HFFc6 (cell line): ENCODE measurements at regions not wholly inside any gene's neighbourhood (a gene's known extent, or its start where the extent isn't known, plus 50 kb on each side); places are given as distances from the start of the nearest gene placed in this dataset.

ENCODE experiments used
- DNase-seq: peaks from one replicate; pipeline ENCODE4 v3.0.0-alpha.2; 2018
- H3K27ac Mint-ChIP-seq: 2 replicates; pipeline ENCODE4 v1.8.0; 2020; ENCODE audit warnings: mild to moderate bottlenecking, mixed read lengths
- H3K27me3 Mint-ChIP-seq: 2 replicates; pipeline ENCODE4 v1.8.0; 2021; ENCODE audit warnings: mild to moderate bottlenecking, moderate library complexity, mixed read lengths; ENCODE audit not compliant: insufficient read depth
- H3K36me3 Mint-ChIP-seq: 2 replicates; pipeline ENCODE4 v1.8.0; 2021; ENCODE audit warnings: low read depth, mixed read lengths
- H3K4me1 Mint-ChIP-seq: 2 replicates; pipeline ENCODE4 v1.8.0; 2020; ENCODE audit warnings: low read depth, mixed read lengths
- H3K4me3 Mint-ChIP-seq: 2 replicates; pipeline ENCODE4 v1.8.0; 2020; ENCODE audit warnings: mild to moderate bottlenecking, moderate library complexity, mixed read lengths
- H3K9me3 Mint-ChIP-seq: 2 replicates; pipeline ENCODE4 v1.8.0; 2020; ENCODE audit warnings: mild to moderate bottlenecking, mixed read lengths
- TF ChIP-seq, protein P1 (sequence below): fragments of 200-600 bp; sonication (generic); IDR thresholded peaks from 2 replicates; pipeline ENCODE4 v1.5.0; 2021; ENCODE audit warnings: antibody characterized with exemption, mild to moderate bottlenecking

DNA sequence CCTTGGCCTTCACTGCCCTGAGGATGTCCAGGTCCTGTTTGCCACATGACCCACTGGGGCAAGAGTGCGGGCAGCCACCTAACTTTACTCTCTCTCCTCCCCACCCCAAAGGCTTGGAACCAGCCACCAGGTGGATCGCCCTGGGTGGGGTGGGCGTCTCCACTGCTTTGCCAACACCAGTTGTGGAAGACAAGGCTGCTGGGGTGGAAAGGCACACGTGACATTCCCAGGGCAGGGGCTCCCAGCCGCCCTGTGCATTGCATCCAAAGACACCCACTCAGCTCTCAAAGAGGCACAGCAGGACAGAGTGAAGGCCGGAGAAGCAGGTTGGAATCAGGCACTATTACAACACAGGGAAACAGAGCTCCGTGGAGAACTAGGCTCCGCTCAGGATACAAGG is 162.2 kb downstream of the OLFM1 start:
- H3K9me3 Mint-ChIP-seq = peaks cover 43% of the 10 kb centered on the region
- H3K4me3 Mint-ChIP-seq = no peak overlapping the region
- no peak for DNase-seq
- H3K27me3 Mint-ChIP-seq = peaks cover 14% of the 10 kb centered on the region
- no peak overlapping the region for H3K27ac Mint-ChIP-seq
- TF ChIP-seq, protein P1, sequence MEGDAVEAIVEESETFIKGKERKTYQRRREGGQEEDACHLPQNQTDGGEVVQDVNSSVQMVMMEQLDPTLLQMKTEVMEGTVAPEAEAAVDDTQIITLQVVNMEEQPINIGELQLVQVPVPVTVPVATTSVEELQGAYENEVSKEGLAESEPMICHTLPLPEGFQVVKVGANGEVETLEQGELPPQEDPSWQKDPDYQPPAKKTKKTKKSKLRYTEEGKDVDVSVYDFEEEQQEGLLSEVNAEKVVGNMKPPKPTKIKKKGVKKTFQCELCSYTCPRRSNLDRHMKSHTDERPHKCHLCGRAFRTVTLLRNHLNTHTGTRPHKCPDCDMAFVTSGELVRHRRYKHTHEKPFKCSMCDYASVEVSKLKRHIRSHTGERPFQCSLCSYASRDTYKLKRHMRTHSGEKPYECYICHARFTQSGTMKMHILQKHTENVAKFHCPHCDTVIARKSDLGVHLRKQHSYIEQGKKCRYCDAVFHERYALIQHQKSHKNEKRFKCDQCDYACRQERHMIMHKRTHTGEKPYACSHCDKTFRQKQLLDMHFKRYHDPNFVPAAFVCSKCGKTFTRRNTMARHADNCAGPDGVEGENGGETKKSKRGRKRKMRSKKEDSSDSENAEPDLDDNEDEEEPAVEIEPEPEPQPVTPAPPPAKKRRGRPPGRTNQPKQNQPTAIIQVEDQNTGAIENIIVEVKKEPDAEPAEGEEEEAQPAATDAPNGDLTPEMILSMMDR = no peak
- no peaks in the 10 kb centered on the region for H3K4me1 Mint-ChIP-seq
- peaks cover 10% of the 10 kb centered on the region for H3K36me3 Mint-ChIP-seq

DNA sequence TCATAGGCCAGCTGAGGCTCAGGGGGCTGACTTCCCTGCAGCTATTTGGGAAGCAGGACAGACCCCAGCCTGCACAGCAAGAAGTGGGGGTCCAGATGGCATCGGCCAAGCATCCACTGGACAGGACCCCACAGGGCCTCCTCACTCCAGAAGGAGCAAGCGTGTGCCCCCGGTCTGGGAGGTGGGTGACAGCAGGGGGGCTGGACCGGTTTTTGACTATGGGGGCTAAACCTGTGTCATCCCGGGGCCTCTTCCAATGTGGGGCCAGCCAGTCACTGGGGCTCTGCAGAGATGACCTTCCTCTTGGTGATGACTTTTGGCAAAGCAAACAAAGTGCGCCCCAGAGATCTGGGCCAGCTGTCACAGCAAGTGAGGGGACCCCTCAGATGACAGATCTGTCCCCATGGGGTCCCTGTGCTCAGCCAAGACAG is 163.9 kb downstream of the OLFM1 start:
- peaks cover 33% of the 10 kb centered on the region for H3K9me3 Mint-ChIP-seq
- peaks cover 4% of the 10 kb centered on the region; the same call in 1 of the 2 replicates for H3K36me3 Mint-ChIP-seq
- peaks cover 11% of the 10 kb centered on the region for H3K27me3 Mint-ChIP-seq
- TF ChIP-seq, protein P1 = no peak
- H3K4me3 Mint-ChIP-seq = no peak overlapping the region
- no peak for DNase-seq
- H3K4me1 Mint-ChIP-seq = no peaks in the 10 kb centered on the region
- no peak overlapping the region for H3K27ac Mint-ChIP-seq

DNA sequence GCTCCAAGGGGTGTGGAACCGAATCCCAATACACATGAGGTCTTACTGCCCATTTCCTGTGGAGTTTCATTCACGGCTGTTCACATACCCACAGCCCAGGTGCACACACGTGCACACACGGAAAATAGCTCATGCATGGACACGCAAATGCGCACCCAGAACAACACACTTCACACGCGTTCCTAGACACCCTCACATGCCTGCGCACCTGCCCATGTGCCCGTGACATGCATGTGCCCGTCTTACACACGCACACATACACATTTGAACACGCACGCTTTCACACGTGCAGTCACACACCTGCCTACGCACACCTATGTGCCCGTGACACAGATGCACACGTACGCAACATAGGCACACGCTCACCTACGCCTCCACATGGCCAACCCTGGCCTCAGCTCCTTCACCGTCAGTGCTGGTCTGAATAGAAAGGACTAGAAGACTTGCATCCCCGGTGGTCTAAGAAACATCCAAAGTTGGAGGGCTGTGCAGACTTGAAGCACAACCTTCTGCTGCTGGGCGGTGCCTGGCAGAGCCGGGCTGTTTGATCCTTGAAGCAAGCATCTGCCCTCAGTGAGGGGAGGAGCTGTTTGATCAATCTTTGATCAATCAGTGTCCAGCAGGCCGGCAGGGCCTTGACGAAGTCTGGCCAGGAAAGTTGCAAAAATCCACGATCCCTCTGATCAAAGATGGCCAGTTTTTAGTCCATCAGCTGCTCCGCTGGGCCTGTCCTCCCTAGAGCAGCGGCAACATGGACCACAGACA is 164.7 kb downstream of the OLFM1 start:
- H3K4me1 Mint-ChIP-seq = no peaks in the 10 kb centered on the region

DNA sequence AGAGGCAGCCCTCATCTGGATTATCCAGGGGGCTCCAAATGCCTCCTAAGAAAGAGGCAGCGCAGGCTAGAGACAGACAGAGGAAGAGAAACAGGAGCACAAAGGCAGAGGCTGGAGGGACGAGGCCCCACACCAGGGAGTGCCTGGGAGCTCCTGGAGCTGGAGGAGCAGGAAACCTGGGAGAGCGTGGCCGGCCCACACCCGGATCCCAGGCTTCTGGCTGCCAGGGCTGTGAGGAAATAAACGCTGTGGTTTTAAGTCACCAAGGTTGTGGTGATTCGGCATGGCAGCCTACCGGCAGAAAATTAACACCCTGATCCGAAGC is 165.5 kb downstream of the OLFM1 start:
- Mint-ChIP-seq H3K9me3 (peaks cover 26% of the 10 kb centered on the region), H3K27ac (no peak overlapping the region), H3K27me3 (peaks cover 8% of the 10 kb centered on the region), H3K36me3 (peaks cover 4% of the 10 kb centered on the region; the same call in 1 of the 2 replicates), H3K4me3 (no peak overlapping the region), H3K4me1 (no peaks in the 10 kb centered on the region)
- DNase-seq = no peak
- TF ChIP-seq, protein P1 = no peak

More for the DNA sequence above, 164.7 kb downstream of the OLFM1 start:
- peaks cover 4% of the 10 kb centered on the region; the same call in 1 of the 2 replicates for H3K36me3 Mint-ChIP-seq
- TF ChIP-seq, protein P1 = no peak
- H3K27ac Mint-ChIP-seq = no peak overlapping the region
- peaks cover 28% of the 10 kb centered on the region for H3K9me3 Mint-ChIP-seq
- peaks cover 9% of the 10 kb centered on the region for H3K27me3 Mint-ChIP-seq
- no peak overlapping the region for H3K4me3 Mint-ChIP-seq
- no peak for DNase-seq

DNA sequence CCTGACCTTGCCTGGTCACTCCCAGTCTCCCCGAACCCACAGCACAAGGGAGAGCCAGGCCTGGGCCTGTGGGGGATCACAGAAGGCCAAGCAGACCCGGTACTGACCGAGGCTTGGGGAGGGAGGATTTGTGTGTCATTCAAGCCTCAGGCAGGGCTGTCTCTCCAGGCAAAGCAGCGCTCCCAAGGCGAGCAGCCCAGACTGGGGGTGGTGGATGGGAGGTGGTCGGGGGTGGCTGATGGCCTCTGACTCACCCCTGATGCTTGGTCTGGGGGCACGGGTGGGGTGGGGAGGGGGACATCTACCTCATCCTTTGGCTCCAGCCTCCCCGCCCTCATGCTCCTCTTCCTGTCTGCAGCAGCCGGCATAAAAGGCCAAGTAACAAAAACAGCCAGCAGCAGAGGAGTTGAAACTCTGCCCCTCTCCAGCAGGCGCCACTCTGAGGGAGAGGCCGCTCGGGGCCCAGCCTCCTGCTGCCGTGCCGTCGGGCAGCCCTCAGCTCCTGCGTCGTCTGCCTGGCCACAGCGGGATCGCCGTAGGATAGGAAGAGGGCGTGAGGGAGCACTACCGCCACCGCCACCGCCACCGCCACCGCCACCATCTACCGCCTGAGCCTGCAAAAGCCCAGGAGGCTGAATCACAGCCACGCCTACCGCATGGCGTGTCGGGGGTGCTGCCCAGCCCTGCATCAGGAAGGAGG is 166.0 kb downstream of the OLFM1 start:
- DNase-seq = no peak
- Mint-ChIP-seq H3K4me1 (no peaks in the 10 kb centered on the region), H3K9me3 (peaks cover 26% of the 10 kb centered on the region), H3K27ac (no peak overlapping the region), H3K27me3 (peaks cover 5% of the 10 kb centered on the region), H3K36me3 (peaks cover 4% of the 10 kb centered on the region), H3K4me3 (no peak overlapping the region)
- TF ChIP-seq, protein P1 = no peak
